ENCODE measurements at regions not wholly inside any gene's neighbourhood (a gene's known extent, or its start where the extent isn't known, plus 50 kb on each side); places are given as distances from the start of the nearest gene placed in this dataset.

- TF ChIP-seq CTCF (conservative IDR thresholded peaks at IDR 0.05; ENCODE audit: low read depth, low read length) (no peak), EZH2 (IDR thresholded peaks at IDR 0.05; ENCODE audit: borderline replicate concordance, low read depth, low read length, poor library complexity, severe bottlenecking) (no peak)
Measured at GRCh38 chr18:71707400-71707799, 836.7 kb downstream of the CBLN2 start.

Measured in A673 (cell line).